ENCODE measurements at regions not wholly inside any gene's neighbourhood (a gene's known extent, or its start where the extent isn't known, plus 50 kb on each side); places are given as distances from the start of the nearest gene placed in this dataset.

DNA sequence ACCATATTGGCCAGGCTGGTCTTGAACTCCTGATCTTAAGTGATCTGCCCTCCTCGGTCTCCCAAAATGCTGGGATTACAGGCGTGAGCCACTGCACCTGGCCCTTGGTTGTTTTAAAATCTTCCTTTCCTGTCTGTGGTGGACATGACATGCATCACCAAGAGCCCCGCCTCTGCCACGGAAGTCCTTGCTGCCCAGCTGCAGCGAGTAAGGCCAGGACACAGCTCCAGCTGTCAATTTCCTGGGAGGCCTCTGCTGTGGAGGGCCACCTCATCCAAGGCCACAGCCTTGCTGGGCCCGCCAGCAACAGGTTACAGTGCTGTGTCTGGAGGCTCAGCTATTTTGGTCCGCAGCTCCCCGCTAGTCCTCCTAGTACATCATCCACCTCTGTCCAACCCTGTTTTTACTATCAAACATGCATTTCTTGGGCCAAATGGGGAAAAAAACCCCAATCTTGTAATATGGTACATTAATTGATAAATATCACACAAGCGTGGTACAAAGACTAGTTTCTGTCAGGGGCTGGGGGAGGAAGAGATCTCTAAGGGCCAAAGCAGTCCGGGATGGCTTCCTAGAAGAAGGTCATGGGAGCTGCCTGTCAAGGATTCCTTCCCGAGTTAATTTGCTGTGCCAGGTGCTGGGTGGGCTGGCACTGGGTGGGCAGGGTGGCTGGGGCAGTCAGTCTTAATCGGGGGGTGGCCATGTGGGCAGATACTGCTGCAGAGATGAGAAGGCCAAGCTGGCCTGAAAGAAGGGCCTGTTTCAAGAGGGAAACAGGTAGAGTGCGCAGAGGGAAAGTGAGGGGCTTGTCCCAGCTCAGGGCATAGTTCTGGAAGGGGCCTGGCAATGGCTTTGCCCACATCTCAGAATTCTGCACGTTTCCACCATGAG, 100.5 kb downstream of the INHBB start (continued):
- TF ChIP-seq TCF12 (IDR thresholded peaks at IDR 0.05; ENCODE audit: low read depth, low read length), result no peak
- no peak for TF ChIP-seq JUN (IDR thresholded peaks at IDR 0.05; ENCODE audit: low read depth, low read length)
- TF ChIP-seq CEBPB (IDR thresholded peaks at IDR 0.05; ENCODE audit: low read depth, low read length), result no peak
- no peak for TF ChIP-seq RAD21 (IDR thresholded peaks at IDR 0.05 in 1 of 2, conservative IDR thresholded peaks at IDR 0.05 in 1 of 2; ENCODE audit: low read depth in 2 of 2, low read length in 2 of 2)
- no peak for TF ChIP-seq GABPA (IDR thresholded peaks at IDR 0.05; ENCODE audit: borderline replicate concordance, insufficient read depth, low read length)
- no peak for TF ChIP-seq TAF7 (optimal IDR thresholded peaks at IDR 0.05; ENCODE audit: borderline replicate concordance, low read depth, low read length)
